ENCODE measurements at regions not wholly inside any gene's neighbourhood (a gene's known extent, or its start where the extent isn't known, plus 50 kb on each side); places are given as distances from the start of the nearest gene placed in this dataset.
A peak's percentile ranks its signal among the peaks of the same experiment; 100 is the strongest.

DNA sequence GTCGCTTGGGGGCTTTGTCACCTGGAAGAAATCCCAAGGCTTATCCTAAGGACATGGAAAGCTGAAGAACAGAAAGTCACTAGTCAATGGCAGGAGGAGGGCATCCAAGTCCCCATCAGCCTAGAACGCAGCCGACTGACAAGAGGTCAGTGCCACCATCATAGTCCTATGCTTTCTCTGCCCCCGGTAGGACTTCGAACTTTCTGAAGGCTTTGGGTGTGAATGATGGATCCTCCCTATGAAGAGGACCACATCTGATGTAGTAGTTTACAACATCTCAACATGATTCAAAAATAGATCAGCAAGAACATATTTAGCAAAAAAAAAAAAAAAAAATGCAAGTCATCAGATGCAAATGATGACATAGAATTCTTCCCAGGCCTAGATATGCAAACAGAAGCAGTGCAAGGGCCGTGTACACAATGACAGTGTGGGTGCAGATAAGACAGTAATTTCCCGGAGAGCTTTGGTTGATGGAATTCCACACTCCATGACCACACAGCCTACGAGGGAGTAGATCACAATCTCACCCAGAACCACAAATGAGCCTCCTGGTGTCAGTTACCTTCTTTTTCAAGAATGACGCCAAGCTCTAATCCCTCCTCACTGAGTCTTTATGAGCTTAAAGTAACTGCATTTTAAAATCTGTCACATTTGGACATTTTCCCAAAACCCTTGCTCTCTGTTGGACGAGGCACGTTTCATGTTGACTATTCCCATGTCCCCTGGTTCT is 88.2 kb downstream of the PSMG1 start:
- no peaks in the 10 kb centered on the region for H3K27me3 ChIP-seq (ENCODE audit: control insufficient read depth, insufficient read depth, low read length)
- H3K27ac ChIP-seq (ENCODE audit: low read depth in 2 of 2, low read length in 2 of 2) = peak overlapping the region; percentile 12 to 62
- TF ChIP-seq, protein P1, sequence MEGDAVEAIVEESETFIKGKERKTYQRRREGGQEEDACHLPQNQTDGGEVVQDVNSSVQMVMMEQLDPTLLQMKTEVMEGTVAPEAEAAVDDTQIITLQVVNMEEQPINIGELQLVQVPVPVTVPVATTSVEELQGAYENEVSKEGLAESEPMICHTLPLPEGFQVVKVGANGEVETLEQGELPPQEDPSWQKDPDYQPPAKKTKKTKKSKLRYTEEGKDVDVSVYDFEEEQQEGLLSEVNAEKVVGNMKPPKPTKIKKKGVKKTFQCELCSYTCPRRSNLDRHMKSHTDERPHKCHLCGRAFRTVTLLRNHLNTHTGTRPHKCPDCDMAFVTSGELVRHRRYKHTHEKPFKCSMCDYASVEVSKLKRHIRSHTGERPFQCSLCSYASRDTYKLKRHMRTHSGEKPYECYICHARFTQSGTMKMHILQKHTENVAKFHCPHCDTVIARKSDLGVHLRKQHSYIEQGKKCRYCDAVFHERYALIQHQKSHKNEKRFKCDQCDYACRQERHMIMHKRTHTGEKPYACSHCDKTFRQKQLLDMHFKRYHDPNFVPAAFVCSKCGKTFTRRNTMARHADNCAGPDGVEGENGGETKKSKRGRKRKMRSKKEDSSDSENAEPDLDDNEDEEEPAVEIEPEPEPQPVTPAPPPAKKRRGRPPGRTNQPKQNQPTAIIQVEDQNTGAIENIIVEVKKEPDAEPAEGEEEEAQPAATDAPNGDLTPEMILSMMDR (IDR thresholded peaks at IDR 0.05; ENCODE audit: borderline replicate concordance, extremely low read depth, insufficient read depth) = no peak
- H3K9me3 ChIP-seq (ENCODE audit: control insufficient read depth in 2 of 3, insufficient read depth in 1 of 3, low read length in 3 of 3) = no peaks in the 10 kb centered on the region
- intact Hi-C loops (cut with DNase I) = no loop called here
- H3K36me3 ChIP-seq (ENCODE audit: control insufficient read depth in 2 of 3, insufficient read depth in 3 of 3, low read length in 3 of 3) = no peaks in the 10 kb centered on the region
- FAIRE-seq (no peak), DNase-seq (peak in 1 of 5 donors; percentile 62)
- H3K4me3 ChIP-seq (ENCODE audit: low read length in 3 of 3) = no peak overlapping the region
- peaks cover 0 to 7% (median 5%) of the 10 kb centered on the region in 3 donors for H3K4me1 ChIP-seq (ENCODE audit: control insufficient read depth in 2 of 3, insufficient read depth in 2 of 3, low read depth in 1 of 3, low read length in 3 of 3)
- H3K9ac ChIP-seq (ENCODE audit: low read length in 3 of 3) = no peak overlapping the region

DNA sequence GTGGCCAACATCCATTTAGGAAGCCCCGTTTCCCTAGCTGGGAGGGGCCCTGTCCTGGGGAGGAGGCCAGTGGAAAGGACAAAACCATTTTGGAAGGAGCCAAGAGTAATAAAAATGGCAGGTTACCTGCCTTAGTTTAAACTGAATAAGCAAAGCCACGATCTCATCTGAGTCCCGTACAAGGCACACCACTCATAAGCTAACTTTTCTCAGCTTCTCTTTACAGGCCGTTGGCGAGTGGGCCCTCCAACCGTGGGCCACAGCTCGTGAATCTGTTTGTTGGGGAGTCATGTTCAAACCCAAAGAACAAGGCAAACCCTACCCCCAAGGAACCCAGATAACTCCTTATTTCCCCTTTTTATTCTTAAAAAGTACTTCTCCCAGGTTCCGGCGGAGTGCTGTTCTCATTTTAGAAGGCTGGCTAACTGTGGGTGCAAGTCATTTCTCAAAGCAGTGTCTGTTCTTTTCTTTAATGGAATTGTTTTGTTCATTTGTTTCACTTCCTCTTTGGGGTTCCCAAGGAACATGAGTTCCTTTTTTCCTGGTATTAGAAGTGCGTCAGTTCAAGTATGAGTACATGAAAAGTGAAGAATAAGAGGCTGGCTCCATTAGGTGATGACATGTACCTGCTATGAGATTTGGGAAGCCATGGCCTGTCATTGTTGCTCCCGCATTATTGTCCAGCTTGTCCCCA is 89.0 kb downstream of the PSMG1 start:
- intact Hi-C loops (cut with DNase I) = no loop called here
- DNase-seq = no peak
- no peak overlapping the region for H3K4me3 ChIP-seq (ENCODE audit: low read length in 3 of 3)
- H3K9me3 ChIP-seq (ENCODE audit: control insufficient read depth in 2 of 3, insufficient read depth in 1 of 3, low read length in 3 of 3) = no peaks in the 10 kb centered on the region
- no peak for FAIRE-seq
- TF ChIP-seq, protein P1 (IDR thresholded peaks at IDR 0.05; ENCODE audit: borderline replicate concordance, extremely low read depth, insufficient read depth) = no peak
- H3K27me3 ChIP-seq (ENCODE audit: control insufficient read depth, insufficient read depth, low read length) = no peaks in the 10 kb centered on the region
- peaks cover 0 to 7% (median 5%) of the 10 kb centered on the region in 3 donors for H3K4me1 ChIP-seq (ENCODE audit: control insufficient read depth in 2 of 3, insufficient read depth in 2 of 3, low read depth in 1 of 3, low read length in 3 of 3)
- H3K27ac ChIP-seq (ENCODE audit: low read depth in 2 of 2, low read length in 2 of 2) = peak overlapping the region in 1 of 2 donors; percentile 43
- no peak overlapping the region for H3K9ac ChIP-seq (ENCODE audit: low read length in 3 of 3)
- H3K36me3 ChIP-seq (ENCODE audit: control insufficient read depth in 2 of 3, insufficient read depth in 3 of 3, low read length in 3 of 3) = no peaks in the 10 kb centered on the region

DNA sequence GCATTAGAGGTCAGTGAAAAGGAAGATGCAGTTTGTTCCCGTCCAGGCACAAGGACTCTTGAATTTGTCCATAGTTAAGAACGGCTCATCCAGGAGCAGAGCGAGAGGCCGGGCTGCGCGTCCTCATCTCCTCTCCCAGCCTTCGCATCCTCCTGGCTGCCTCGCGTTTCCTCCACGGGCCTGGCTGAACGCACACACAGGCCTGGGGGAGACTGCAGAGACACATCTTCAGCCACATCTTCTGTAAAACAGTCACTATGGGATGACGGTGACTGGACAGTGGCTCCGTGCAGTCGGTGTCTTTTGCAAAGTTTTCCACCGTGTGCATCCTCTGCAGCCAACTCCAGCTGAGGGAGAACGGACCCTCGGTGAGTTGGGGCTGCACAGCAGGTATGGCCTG is 89.7 kb downstream of the PSMG1 start:
- FAIRE-seq = no peak
- intact Hi-C loops (cut with DNase I) = no loop called here

More for the DNA sequence above, 89.7 kb downstream of the PSMG1 start:
- DNase-seq = no peak
- Histone ChIP-seq H3K36me3 (ENCODE audit: control insufficient read depth in 2 of 3, insufficient read depth in 3 of 3, low read length in 3 of 3) (no peaks in the 10 kb centered on the region), H3K4me1 (ENCODE audit: control insufficient read depth in 2 of 3, insufficient read depth in 2 of 3, low read depth in 1 of 3, low read length in 3 of 3) (peaks cover 0 to 7% (median 5%) of the 10 kb centered on the region in 3 donors), H3K4me3 (ENCODE audit: low read length in 3 of 3) (no peak overlapping the region), H3K9me3 (ENCODE audit: control insufficient read depth in 2 of 3, insufficient read depth in 1 of 3, low read length in 3 of 3) (no peaks in the 10 kb centered on the region), H3K9ac (ENCODE audit: low read length in 3 of 3) (no peak overlapping the region), H3K27ac (ENCODE audit: low read depth in 2 of 2, low read length in 2 of 2) (no peak overlapping the region), H3K27me3 (ENCODE audit: control insufficient read depth, insufficient read depth, low read length) (no peaks in the 10 kb centered on the region)
- TF ChIP-seq, protein P1 (IDR thresholded peaks at IDR 0.05; ENCODE audit: borderline replicate concordance, extremely low read depth, insufficient read depth) = no peak

Measured in kidney (tissue), 13 donors.